ENCODE measurements at regions not wholly inside any gene's neighbourhood (a gene's known extent, or its start where the extent isn't known, plus 50 kb on each side); places are given as distances from the start of the nearest gene placed in this dataset.

- no peak for DNase-seq
These were observed 170.4 kb upstream of the CASK start for GRCh38 chrX:42093756-42094155.

- DNase-seq, result no peak
These were observed 167.0 kb upstream of the CASK start for GRCh38 chrX:42090395-42090794.

GRCh38 chrX:42089031-42089430 is 165.7 kb upstream of the CASK start:
- no peak for DNase-seq

GRCh38 chrX:42087960-42088359 is 164.6 kb upstream of the CASK start:
- no peak for DNase-seq

- DNase-seq, result no peak
These were observed 162.5 kb upstream of the CASK start for GRCh38 chrX:42085836-42086235.

GRCh38 chrX:42079968-42080367 is 156.6 kb upstream of the CASK start:
- DNase-seq, result no peak

- no peak for DNase-seq
These were observed 154.3 kb upstream of the CASK start for GRCh38 chrX:42077675-42078074.

- DNase-seq, result no peak
These were observed 151.7 kb upstream of the CASK start for GRCh38 chrX:42075032-42075431.

GRCh38 chrX:42073448-42073847 is 150.1 kb upstream of the CASK start:
- DNase-seq, result no peak

- no peak for DNase-seq
These were observed 147.5 kb upstream of the CASK start for GRCh38 chrX:42070866-42071265.

GRCh38 chrX:42054256-42054655 is 130.9 kb upstream of the CASK start:
- no peak for DNase-seq

GRCh38 chrX:42050345-42050744 is 127.0 kb upstream of the CASK start:
- no peak for DNase-seq

- no peak for DNase-seq
These were observed 124.5 kb upstream of the CASK start for GRCh38 chrX:42047886-42048285.

GRCh38 chrX:42028109-42028508 is 104.8 kb upstream of the CASK start:
- no peak for DNase-seq

GRCh38 chrX:42027367-42028000 is 104.1 kb upstream of the CASK start:
- no peak for DNase-seq

GRCh38 chrX:42025861-42026260 is 102.5 kb upstream of the CASK start:
- no peak for DNase-seq

GRCh38 chrX:42023122-42023521 is 99.8 kb upstream of the CASK start:
- no peak for DNase-seq

- no peak for DNase-seq
These were observed 98.8 kb upstream of the CASK start for GRCh38 chrX:42022158-42022557.

GRCh38 chrX:42021058-42021457 is 97.7 kb upstream of the CASK start:
- DNase-seq, result no peak

GRCh38 chrX:42020225-42020624 is 96.9 kb upstream of the CASK start:
- no peak for DNase-seq

- DNase-seq, result no peak
These were observed 94.6 kb upstream of the CASK start for GRCh38 chrX:42017971-42018370.

- DNase-seq, result no peak
These were observed 77.5 kb upstream of the CASK start for GRCh38 chrX:42000836-42001235.

- no peak for DNase-seq
These were observed 61.3 kb upstream of the CASK start for GRCh38 chrX:41984628-41985027.

GRCh38 chrX:41982953-41983352 is 59.6 kb upstream of the CASK start:
- DNase-seq, result no peak

GRCh38 chrX:41981481-41982013 is 58.2 kb upstream of the CASK start:
- no peak for DNase-seq
